Activated T-cell treated with anti-CD3 and anti-CD28 coated beads, Interleukin-2, amount 50 U/mL, for 4 hours (primary cell): ENCODE measurements at regions not wholly inside any gene's neighbourhood (a gene's known extent, or its start where the extent isn't known, plus 50 kb on each side); places are given as distances from the start of the nearest gene placed in this dataset.
"Not testable (repeated sequence)": the region's sequence is repeated elsewhere in the genome, so short reads cannot be mapped to it uniquely, and the experiment has no call there.

Experiments
- ATAC-seq, 2 donors: fragments of 200-7000 bp; cut with Tn5 transposase; one replicate each; pipeline ENCODE4 v1.10.0; 2021
- DNase-seq: peaks from one replicate; pipeline ENCODE4 v3.0.0-alpha.2; 2020
- H3K27me3 Mint-ChIP-seq: one replicate; pipeline ENCODE4 v1.8.0; 2021; ENCODE audit warnings: low read depth, mixed read lengths
- H3K36me3 Mint-ChIP-seq: one replicate; pipeline ENCODE4 v1.8.0; 2022; ENCODE audit warnings: mixed read lengths; ENCODE audit not compliant: insufficient read depth
- H3K4me1 Mint-ChIP-seq: one replicate; pipeline ENCODE4 v1.8.0; 2021; ENCODE audit warnings: low read depth, mixed read lengths
- H3K4me3 Mint-ChIP-seq: one replicate; pipeline ENCODE4 v1.8.0; 2021; ENCODE audit warnings: mild to moderate bottlenecking, moderate library complexity, mixed read lengths
- H3K9me3 Mint-ChIP-seq: one replicate; pipeline ENCODE4 v1.8.0; 2021; ENCODE audit warnings: mixed read lengths

- H3K9me3 Mint-ChIP-seq = no peaks in the 10 kb centered on the region
- H3K27me3 Mint-ChIP-seq = peaks cover 1% of the 10 kb centered on the region
- no peaks in the 10 kb centered on the region for H3K36me3 Mint-ChIP-seq
- peaks cover 9% of the 10 kb centered on the region for H3K4me1 Mint-ChIP-seq
- DNase-seq (no peak), ATAC-seq (no peak)
- H3K4me3 Mint-ChIP-seq = no peak overlapping the region
Observed at GRCh38 chr9:3741729-3742128, 215.9 kb upstream of the RFX3 start.

- peaks cover under 1% of the 10 kb centered on the region for H3K4me1 Mint-ChIP-seq
- H3K36me3 Mint-ChIP-seq = no peaks in the 10 kb centered on the region
- H3K9me3 Mint-ChIP-seq = no peaks in the 10 kb centered on the region
- no peak overlapping the region for H3K4me3 Mint-ChIP-seq
- ATAC-seq (no peak), DNase-seq (no peak)
- peaks cover 1% of the 10 kb centered on the region for H3K27me3 Mint-ChIP-seq
Observed at GRCh38 chr9:3740690-3741419, 215.1 kb upstream of the RFX3 start.

- no peaks in the 10 kb centered on the region for H3K27me3 Mint-ChIP-seq
- no peaks in the 10 kb centered on the region for H3K36me3 Mint-ChIP-seq
- peaks cover 10% of the 10 kb centered on the region for H3K4me1 Mint-ChIP-seq
- H3K4me3 Mint-ChIP-seq = no peak overlapping the region
- no peak for DNase-seq
- H3K9me3 Mint-ChIP-seq = no peaks in the 10 kb centered on the region
- no peak for ATAC-seq
Observed at GRCh38 chr9:3736161-3736560, 210.4 kb upstream of the RFX3 start.

GRCh38 chr9:3735251-3735650, 209.4 kb upstream of the RFX3 start:
- ATAC-seq = no peak
- DNase-seq = no peak
- no peaks in the 10 kb centered on the region for H3K27me3 Mint-ChIP-seq
- H3K4me1 Mint-ChIP-seq = peaks cover 17% of the 10 kb centered on the region
- H3K36me3 Mint-ChIP-seq = no peaks in the 10 kb centered on the region
- H3K4me3 Mint-ChIP-seq = no peak overlapping the region
- H3K9me3 Mint-ChIP-seq = no peaks in the 10 kb centered on the region

GRCh38 chr9:3733527-3734262, 207.9 kb upstream of the RFX3 start:
- not testable (repeated sequence) for H3K36me3 Mint-ChIP-seq, H3K4me3 Mint-ChIP-seq, DNase-seq, H3K9me3 Mint-ChIP-seq, H3K27me3 Mint-ChIP-seq, ATAC-seq
- H3K4me1 Mint-ChIP-seq = peaks cover 22% of the 10 kb centered on the region

- H3K9me3 Mint-ChIP-seq = no peaks in the 10 kb centered on the region
- H3K27me3 Mint-ChIP-seq = no peaks in the 10 kb centered on the region
- DNase-seq = no peak
- H3K4me3 Mint-ChIP-seq = no peak overlapping the region
- ATAC-seq = peak; percentile 23 to 40
- peaks cover 22% of the 10 kb centered on the region for H3K4me1 Mint-ChIP-seq
- H3K36me3 Mint-ChIP-seq = no peaks in the 10 kb centered on the region
Observed at GRCh38 chr9:3733039-3733408, 207.2 kb upstream of the RFX3 start.

- no peaks in the 10 kb centered on the region for H3K9me3 Mint-ChIP-seq
- H3K27me3 Mint-ChIP-seq = no peaks in the 10 kb centered on the region
- DNase-seq (no peak), ATAC-seq (peak; percentile 81 to 86)
- peak overlapping the region; percentile 0 for H3K4me3 Mint-ChIP-seq
- H3K36me3 Mint-ChIP-seq = no peaks in the 10 kb centered on the region
- H3K4me1 Mint-ChIP-seq = peaks cover 22% of the 10 kb centered on the region
Observed at GRCh38 chr9:3732077-3733038, 206.6 kb upstream of the RFX3 start.

- Mint-ChIP-seq H3K4me1 (peaks cover 22% of the 10 kb centered on the region), H3K27me3 (no peaks in the 10 kb centered on the region), H3K9me3 (no peaks in the 10 kb centered on the region), H3K36me3 (no peaks in the 10 kb centered on the region), H3K4me3 (no peak overlapping the region)
- peak; percentile 32 to 49 for ATAC-seq
- no peak for DNase-seq
Observed at GRCh38 chr9:3730511-3730922, 204.7 kb upstream of the RFX3 start.

GRCh38 chr9:3721096-3721495, 195.3 kb upstream of the RFX3 start:
- Mint-ChIP-seq H3K9me3 (no peaks in the 10 kb centered on the region), H3K4me1 (no peaks in the 10 kb centered on the region), H3K4me3 (no peak overlapping the region), H3K27me3 (no peaks in the 10 kb centered on the region), H3K36me3 (no peaks in the 10 kb centered on the region)
- ATAC-seq (no peak), DNase-seq (no peak)

GRCh38 chr9:3719286-3719685, 193.5 kb upstream of the RFX3 start:
- H3K4me1 Mint-ChIP-seq = no peaks in the 10 kb centered on the region
- no peaks in the 10 kb centered on the region for H3K9me3 Mint-ChIP-seq
- H3K27me3 Mint-ChIP-seq = peaks cover 4% of the 10 kb centered on the region
- ATAC-seq (no peak), DNase-seq (no peak)
- H3K36me3 Mint-ChIP-seq = no peaks in the 10 kb centered on the region
- no peak overlapping the region for H3K4me3 Mint-ChIP-seq

- Mint-ChIP-seq H3K27me3 (peaks cover 6% of the 10 kb centered on the region), H3K9me3 (no peaks in the 10 kb centered on the region), H3K4me3 (no peak overlapping the region), H3K36me3 (no peaks in the 10 kb centered on the region), H3K4me1 (no peaks in the 10 kb centered on the region)
- DNase-seq (no peak), ATAC-seq (no peak)
Observed at GRCh38 chr9:3716415-3716814, 190.6 kb upstream of the RFX3 start.

GRCh38 chr9:3708751-3709150, 182.9 kb upstream of the RFX3 start:
- H3K9me3 Mint-ChIP-seq = no peaks in the 10 kb centered on the region
- peaks cover 3% of the 10 kb centered on the region for H3K27me3 Mint-ChIP-seq
- no peak overlapping the region for H3K4me3 Mint-ChIP-seq
- no peaks in the 10 kb centered on the region for H3K36me3 Mint-ChIP-seq
- ATAC-seq (no peak), DNase-seq (no peak)
- no peaks in the 10 kb centered on the region for H3K4me1 Mint-ChIP-seq

- Mint-ChIP-seq H3K27me3 (peaks cover 6% of the 10 kb centered on the region), H3K4me3 (no peak overlapping the region), H3K4me1 (no peaks in the 10 kb centered on the region), H3K36me3 (no peaks in the 10 kb centered on the region), H3K9me3 (no peaks in the 10 kb centered on the region)
- no peak for DNase-seq
- no peak for ATAC-seq
Observed at GRCh38 chr9:3704890-3705289, 179.1 kb upstream of the RFX3 start.

- Mint-ChIP-seq H3K27me3 (peaks cover 6% of the 10 kb centered on the region), H3K9me3 (no peaks in the 10 kb centered on the region), H3K36me3 (no peaks in the 10 kb centered on the region), H3K4me3 (no peak overlapping the region), H3K4me1 (no peaks in the 10 kb centered on the region)
- ATAC-seq = no peak
- DNase-seq = no peak
Observed at GRCh38 chr9:3700772-3701171, 175.0 kb upstream of the RFX3 start.
